SK-N-SH treated with all-trans-retinoic acid at 6 μM for 48 hours (cell line): ENCODE measurements at regions not wholly inside any gene's neighbourhood (a gene's known extent, or its start where the extent isn't known, plus 50 kb on each side); places are given as distances from the start of the nearest gene placed in this dataset.

Experiments
- ARNTL ChIP-seq: fragments of 450-650 bp; formaldehyde crosslinking; IDR thresholded peaks from 2 replicates; pipeline ENCODE4 v1.5.0; 2020; ENCODE audit warnings: low read depth, mild to moderate bottlenecking, moderate library complexity, borderline replicate concordance
- BACH2 ChIP-seq: fragments of 250-450 bp; sonication (Bioruptor Pico); IDR thresholded peaks from 2 replicates; pipeline ENCODE4 v1.9.0; 2021; ENCODE audit warnings: mild to moderate bottlenecking, borderline replicate concordance
- CSDC2 ChIP-seq: fragments of 250-450 bp; sonication (Bioruptor Pico); IDR thresholded peaks from 2 replicates; pipeline ENCODE4 v1.5.0; 2020; ENCODE audit warnings: mild to moderate bottlenecking, moderate library complexity
- RARB ChIP-seq: fragments of 250-450 bp; sonication (Bioruptor Pico); IDR thresholded peaks from 2 replicates; pipeline ENCODE4 v1.8.0; 2021; ENCODE audit warnings: mild to moderate bottlenecking, moderate library complexity
- TCF4 ChIP-seq: fragments of 250-450 bp; sonication (Bioruptor Pico); IDR thresholded peaks from 2 replicates; pipeline ENCODE4 v1.8.0; 2021; ENCODE audit warnings: mild to moderate bottlenecking, moderate library complexity, borderline replicate concordance
- ZFP3 ChIP-seq: fragments of 250-450 bp; sonication (Bioruptor Pico); IDR thresholded peaks from 2 replicates; pipeline ENCODE4 v1.5.0; 2020; ENCODE audit warnings: mild to moderate bottlenecking, moderate library complexity
- ZNF565 ChIP-seq: fragments of 450-650 bp; formaldehyde crosslinking; conservative IDR thresholded peaks from 2 replicates; pipeline ENCODE4 v1.5.0; 2020; ENCODE audit warnings: low read depth, mild to moderate bottlenecking, moderate library complexity
- ZNF70 ChIP-seq: fragments of 450-650 bp; formaldehyde crosslinking; IDR thresholded peaks from 2 replicates; pipeline ENCODE4 v1.5.0; 2020; ENCODE audit warnings: mild to moderate bottlenecking, moderate library complexity
- TF ChIP-seq, protein P1 (sequence below): fragments of 250-450 bp; sonication (Bioruptor Pico); IDR thresholded peaks from 2 replicates; pipeline ENCODE4 v1.8.0; 2021; ENCODE audit warnings: low read depth, mild to moderate bottlenecking, moderate library complexity, borderline replicate concordance
- TF ChIP-seq, protein P2 (sequence below): fragments of 250-450 bp; sonication (Bioruptor Pico); IDR thresholded peaks from 2 replicates; pipeline ENCODE4 v1.5.0; 2020; ENCODE audit warnings: mild to moderate bottlenecking, moderate library complexity
- TF ChIP-seq, protein P3 (sequence below): fragments of 250-450 bp; sonication (Bioruptor Pico); IDR thresholded peaks from 2 replicates; pipeline ENCODE4 v1.5.1; 2020; ENCODE audit warnings: low read depth, mild to moderate bottlenecking, moderate library complexity
- TF ChIP-seq, protein P4 (sequence below): fragments of 250-450 bp; sonication (Bioruptor Pico); IDR thresholded peaks from 2 replicates; pipeline ENCODE4 v1.8.0; 2020; ENCODE audit warnings: mild to moderate bottlenecking, moderate library complexity, borderline replicate concordance

DNA sequence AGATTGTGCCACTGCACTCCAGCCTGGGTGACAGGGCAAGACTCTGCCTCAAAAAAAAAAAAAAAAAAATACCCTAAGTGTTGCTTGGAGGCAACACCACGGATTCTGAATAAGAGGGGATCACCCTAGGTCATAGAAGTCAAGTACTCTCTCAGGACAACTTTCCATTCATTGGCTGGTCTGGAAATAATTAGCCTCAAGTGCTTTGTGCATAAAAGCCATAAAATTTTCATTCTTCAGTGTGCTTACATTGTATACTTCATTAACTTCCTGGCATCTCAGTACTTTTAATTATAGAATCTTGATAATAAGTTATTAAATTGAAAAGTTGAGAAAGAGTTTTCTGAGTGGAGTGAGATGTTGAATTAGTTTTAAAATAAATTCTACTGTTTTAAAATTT, 876.1 kb upstream of the FAM98A start:
- TF ChIP-seq, protein P1, sequence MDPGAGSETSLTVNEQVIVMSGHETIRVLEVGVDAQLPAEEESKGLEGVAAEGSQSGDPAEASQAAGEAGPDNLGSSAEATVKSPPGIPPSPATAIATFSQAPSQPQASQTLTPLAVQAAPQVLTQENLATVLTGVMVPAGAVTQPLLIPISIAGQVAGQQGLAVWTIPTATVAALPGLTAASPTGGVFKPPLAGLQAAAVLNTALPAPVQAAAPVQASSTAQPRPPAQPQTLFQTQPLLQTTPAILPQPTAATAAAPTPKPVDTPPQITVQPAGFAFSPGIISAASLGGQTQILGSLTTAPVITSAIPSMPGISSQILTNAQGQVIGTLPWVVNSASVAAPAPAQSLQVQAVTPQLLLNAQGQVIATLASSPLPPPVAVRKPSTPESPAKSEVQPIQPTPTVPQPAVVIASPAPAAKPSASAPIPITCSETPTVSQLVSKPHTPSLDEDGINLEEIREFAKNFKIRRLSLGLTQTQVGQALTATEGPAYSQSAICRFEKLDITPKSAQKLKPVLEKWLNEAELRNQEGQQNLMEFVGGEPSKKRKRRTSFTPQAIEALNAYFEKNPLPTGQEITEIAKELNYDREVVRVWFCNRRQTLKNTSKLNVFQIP (CRISPR knock-in tag), result no peak
- TF ChIP-seq ZFP3 (CRISPR knock-in tag), result no peak
- no peak for TF ChIP-seq TCF4 (CRISPR knock-in tag)
- TF ChIP-seq, protein P2, sequence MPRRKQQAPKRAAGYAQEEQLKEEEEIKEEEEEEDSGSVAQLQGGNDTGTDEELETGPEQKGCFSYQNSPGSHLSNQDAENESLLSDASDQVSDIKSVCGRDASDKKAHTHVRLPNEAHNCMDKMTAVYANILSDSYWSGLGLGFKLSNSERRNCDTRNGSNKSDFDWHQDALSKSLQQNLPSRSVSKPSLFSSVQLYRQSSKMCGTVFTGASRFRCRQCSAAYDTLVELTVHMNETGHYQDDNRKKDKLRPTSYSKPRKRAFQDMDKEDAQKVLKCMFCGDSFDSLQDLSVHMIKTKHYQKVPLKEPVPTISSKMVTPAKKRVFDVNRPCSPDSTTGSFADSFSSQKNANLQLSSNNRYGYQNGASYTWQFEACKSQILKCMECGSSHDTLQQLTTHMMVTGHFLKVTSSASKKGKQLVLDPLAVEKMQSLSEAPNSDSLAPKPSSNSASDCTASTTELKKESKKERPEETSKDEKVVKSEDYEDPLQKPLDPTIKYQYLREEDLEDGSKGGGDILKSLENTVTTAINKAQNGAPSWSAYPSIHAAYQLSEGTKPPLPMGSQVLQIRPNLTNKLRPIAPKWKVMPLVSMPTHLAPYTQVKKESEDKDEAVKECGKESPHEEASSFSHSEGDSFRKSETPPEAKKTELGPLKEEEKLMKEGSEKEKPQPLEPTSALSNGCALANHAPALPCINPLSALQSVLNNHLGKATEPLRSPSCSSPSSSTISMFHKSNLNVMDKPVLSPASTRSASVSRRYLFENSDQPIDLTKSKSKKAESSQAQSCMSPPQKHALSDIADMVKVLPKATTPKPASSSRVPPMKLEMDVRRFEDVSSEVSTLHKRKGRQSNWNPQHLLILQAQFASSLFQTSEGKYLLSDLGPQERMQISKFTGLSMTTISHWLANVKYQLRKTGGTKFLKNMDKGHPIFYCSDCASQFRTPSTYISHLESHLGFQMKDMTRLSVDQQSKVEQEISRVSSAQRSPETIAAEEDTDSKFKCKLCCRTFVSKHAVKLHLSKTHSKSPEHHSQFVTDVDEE (CRISPR knock-in tag), result no peak
- no peak for TF ChIP-seq ZNF565
- TF ChIP-seq BACH2 (CRISPR knock-in tag), result no peak
- no peak for TF ChIP-seq ARNTL
- TF ChIP-seq, protein P3, sequence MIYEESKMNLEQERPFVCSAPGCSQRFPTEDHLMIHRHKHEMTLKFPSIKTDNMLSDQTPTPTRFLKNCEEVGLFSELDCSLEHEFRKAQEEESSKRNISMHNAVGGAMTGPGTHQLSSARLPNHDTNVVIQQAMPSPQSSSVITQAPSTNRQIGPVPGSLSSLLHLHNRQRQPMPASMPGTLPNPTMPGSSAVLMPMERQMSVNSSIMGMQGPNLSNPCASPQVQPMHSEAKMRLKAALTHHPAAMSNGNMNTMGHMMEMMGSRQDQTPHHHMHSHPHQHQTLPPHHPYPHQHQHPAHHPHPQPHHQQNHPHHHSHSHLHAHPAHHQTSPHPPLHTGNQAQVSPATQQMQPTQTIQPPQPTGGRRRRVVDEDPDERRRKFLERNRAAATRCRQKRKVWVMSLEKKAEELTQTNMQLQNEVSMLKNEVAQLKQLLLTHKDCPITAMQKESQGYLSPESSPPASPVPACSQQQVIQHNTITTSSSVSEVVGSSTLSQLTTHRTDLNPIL (CRISPR knock-in tag), result no peak
- no peak for TF ChIP-seq ZNF70 (CRISPR knock-in tag)
- TF ChIP-seq CSDC2 (CRISPR knock-in tag), result no peak
- TF ChIP-seq, protein P4, sequence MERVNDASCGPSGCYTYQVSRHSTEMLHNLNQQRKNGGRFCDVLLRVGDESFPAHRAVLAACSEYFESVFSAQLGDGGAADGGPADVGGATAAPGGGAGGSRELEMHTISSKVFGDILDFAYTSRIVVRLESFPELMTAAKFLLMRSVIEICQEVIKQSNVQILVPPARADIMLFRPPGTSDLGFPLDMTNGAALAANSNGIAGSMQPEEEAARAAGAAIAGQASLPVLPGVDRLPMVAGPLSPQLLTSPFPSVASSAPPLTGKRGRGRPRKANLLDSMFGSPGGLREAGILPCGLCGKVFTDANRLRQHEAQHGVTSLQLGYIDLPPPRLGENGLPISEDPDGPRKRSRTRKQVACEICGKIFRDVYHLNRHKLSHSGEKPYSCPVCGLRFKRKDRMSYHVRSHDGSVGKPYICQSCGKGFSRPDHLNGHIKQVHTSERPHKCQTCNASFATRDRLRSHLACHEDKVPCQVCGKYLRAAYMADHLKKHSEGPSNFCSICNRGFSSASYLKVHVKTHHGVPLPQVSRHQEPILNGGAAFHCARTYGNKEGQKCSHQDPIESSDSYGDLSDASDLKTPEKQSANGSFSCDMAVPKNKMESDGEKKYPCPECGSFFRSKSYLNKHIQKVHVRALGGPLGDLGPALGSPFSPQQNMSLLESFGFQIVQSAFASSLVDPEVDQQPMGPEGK (CRISPR knock-in tag), result no peak
- no peak for TF ChIP-seq RARB (CRISPR knock-in tag)
